ENCODE measurements at regions not wholly inside any gene's neighbourhood (a gene's known extent, or its start where the extent isn't known, plus 50 kb on each side); places are given as distances from the start of the nearest gene placed in this dataset.

- no peak overlapping the region for H3K27ac ChIP-seq (replicated peaks)
- peaks cover 64% of the 10 kb centered on the region for H3K27me3 ChIP-seq (ENCODE audit: low read depth)
- H3K4me3 ChIP-seq = no peak overlapping the region
- H3K36me3 ChIP-seq = no peaks in the 10 kb centered on the region
- intact Hi-C loops (cut with micrococcal nuclease) = no loop called here
- no peaks in the 10 kb centered on the region for H3K9me3 ChIP-seq (replicated peaks)
- no peaks in the 10 kb centered on the region for H3K4me1 ChIP-seq
- no peak for DNase-seq
- TF ChIP-seq CTCF (IDR thresholded peaks at IDR 0.05; ENCODE audit: borderline replicate concordance) = no peak
Observed at GRCh38 chr2:16165518-16166326, 225.4 kb downstream of the MYCN start.

- Histone ChIP-seq H3K27ac (replicated peaks) (no peak overlapping the region), H3K4me3 (no peak overlapping the region), H3K4me1 (no peaks in the 10 kb centered on the region), H3K36me3 (no peaks in the 10 kb centered on the region), H3K27me3 (ENCODE audit: low read depth) (peaks cover 55% of the 10 kb centered on the region), H3K9me3 (replicated peaks) (no peaks in the 10 kb centered on the region)
- no peak for DNase-seq
- intact Hi-C loops (cut with micrococcal nuclease) = no loop called here
- TF ChIP-seq CTCF (IDR thresholded peaks at IDR 0.05; ENCODE audit: borderline replicate concordance) = no peak
Observed at GRCh38 chr2:16162491-16163040, 222.2 kb downstream of the MYCN start.

DNA sequence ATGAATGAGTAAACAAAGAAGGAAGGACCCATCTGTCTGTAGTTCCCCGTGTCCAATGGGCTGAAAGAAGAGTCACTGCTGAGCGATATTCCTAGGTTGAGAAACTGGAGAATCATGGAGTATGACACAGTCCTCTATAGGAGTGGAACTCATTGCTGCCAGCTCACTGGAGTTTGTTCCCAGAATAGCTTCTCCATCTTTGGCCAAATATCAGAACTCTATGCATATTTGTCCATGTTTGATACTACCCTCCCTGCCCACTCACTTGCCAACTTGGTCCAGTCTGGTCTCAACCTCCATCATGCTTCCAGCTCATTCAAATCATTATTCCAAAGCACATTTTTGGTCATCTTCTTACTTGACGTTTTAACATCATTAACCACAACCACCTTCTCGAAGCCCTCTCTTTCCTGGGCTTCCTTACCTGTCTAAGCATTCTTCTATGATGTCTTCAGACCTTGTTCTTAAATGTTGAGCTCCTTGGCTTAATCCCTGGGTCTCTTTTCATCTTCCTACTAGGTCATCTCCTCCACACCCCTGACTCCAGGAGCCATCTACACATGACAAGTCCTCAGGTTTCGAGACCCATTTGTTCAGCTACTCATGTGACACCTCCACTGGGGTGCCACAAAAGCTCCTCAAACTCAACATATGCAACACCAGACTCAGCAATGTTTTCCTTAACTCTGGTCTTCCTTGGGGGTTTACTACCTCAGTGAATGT lies 221.6 kb downstream of the MYCN start:
- TF ChIP-seq CTCF (IDR thresholded peaks at IDR 0.05; ENCODE audit: borderline replicate concordance) = no peak
- Histone ChIP-seq H3K36me3 (no peaks in the 10 kb centered on the region), H3K9me3 (replicated peaks) (no peaks in the 10 kb centered on the region), H3K4me3 (no peak overlapping the region), H3K27ac (replicated peaks) (no peak overlapping the region), H3K4me1 (no peaks in the 10 kb centered on the region), H3K27me3 (ENCODE audit: low read depth) (peaks cover 53% of the 10 kb centered on the region)
- intact Hi-C loops (cut with micrococcal nuclease) = no loop called here
- DNase-seq = no peak

GRCh38 chr2:16161085-16161565 lies 220.8 kb downstream of the MYCN start:
- H3K27me3 ChIP-seq (ENCODE audit: low read depth) = peaks cover 45% of the 10 kb centered on the region
- intact Hi-C loops (cut with micrococcal nuclease) = no loop called here
- H3K9me3 ChIP-seq (replicated peaks) = no peaks in the 10 kb centered on the region
- no peaks in the 10 kb centered on the region for H3K4me1 ChIP-seq
- no peak overlapping the region for H3K27ac ChIP-seq (replicated peaks)
- H3K4me3 ChIP-seq = no peak overlapping the region
- no peak for DNase-seq
- no peaks in the 10 kb centered on the region for H3K36me3 ChIP-seq
- no peak for TF ChIP-seq CTCF (IDR thresholded peaks at IDR 0.05; ENCODE audit: borderline replicate concordance)

- Histone ChIP-seq H3K36me3 (no peaks in the 10 kb centered on the region), H3K4me1 (no peaks in the 10 kb centered on the region), H3K4me3 (no peak overlapping the region), H3K27ac (replicated peaks) (no peak overlapping the region), H3K27me3 (ENCODE audit: low read depth) (peaks cover 40% of the 10 kb centered on the region), H3K9me3 (replicated peaks) (no peaks in the 10 kb centered on the region)
- intact Hi-C loops (cut with micrococcal nuclease) = no loop called here
- no peak for TF ChIP-seq CTCF (IDR thresholded peaks at IDR 0.05; ENCODE audit: borderline replicate concordance)
- DNase-seq = no peak
Observed at GRCh38 chr2:16160281-16161084, 220.1 kb downstream of the MYCN start.

Measured in left ventricle myocardium inferior (tissue), 1 donor.